Stimulated activated CD8-positive, alpha-beta memory T cell treated with anti-CD3 and anti-CD28 coated beads, Interleukin-4, amount 100 ng/mL, for 48 hours (primary cell): ENCODE measurements at regions not wholly inside any gene's neighbourhood (a gene's known extent, or its start where the extent isn't known, plus 50 kb on each side); places are given as distances from the start of the nearest gene placed in this dataset.
"Not testable (repeated sequence)": the region's sequence is repeated elsewhere in the genome, so short reads cannot be mapped to it uniquely, and the experiment has no call there.

Source experiments
- DNase-seq: peaks from one replicate; pipeline ENCODE4 v3.0.0-alpha.2; 2020

DNA sequence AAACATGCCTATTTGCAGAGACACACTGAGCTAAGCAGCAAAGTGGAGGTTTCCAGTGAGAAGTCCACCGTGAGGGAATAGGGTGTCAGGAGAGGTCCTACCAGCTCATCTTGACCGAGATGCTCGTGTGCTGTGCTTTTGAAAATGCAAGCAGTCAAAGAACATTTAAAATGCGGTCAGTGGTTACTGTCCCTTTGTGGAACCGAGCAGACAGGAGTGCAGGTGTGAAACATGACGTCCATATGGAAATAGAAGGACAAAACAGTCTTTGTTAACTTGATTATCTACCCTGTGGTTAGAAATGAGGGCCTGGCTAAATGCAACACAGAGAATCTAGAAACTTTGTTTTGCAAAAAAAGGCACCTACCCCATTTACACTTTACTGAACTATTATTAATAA lies 473.3 kb downstream of the SPATA31A6 start:
- not testable (repeated sequence) for DNase-seq

DNA sequence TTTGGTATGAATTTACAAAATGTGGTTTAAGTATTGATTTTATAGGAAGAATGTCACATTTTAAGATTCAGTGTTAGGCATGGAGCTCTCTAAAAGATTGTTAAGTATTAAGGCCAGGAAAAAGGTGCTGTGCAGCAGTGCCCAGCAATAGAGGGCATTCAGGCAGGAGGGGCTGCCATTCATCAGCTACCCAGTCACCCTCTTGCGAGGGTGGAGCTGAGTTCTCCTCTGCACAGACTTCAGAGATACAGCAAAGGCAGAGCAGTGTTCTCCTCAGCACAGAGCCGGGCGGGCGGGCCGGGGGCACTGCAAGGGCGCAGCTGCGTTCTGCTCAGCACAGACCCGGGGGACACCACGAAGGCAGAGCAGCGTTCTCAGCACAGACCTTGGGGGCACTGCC lies 474.0 kb downstream of the SPATA31A6 start:
- DNase-seq, result not testable (repeated sequence)

DNA sequence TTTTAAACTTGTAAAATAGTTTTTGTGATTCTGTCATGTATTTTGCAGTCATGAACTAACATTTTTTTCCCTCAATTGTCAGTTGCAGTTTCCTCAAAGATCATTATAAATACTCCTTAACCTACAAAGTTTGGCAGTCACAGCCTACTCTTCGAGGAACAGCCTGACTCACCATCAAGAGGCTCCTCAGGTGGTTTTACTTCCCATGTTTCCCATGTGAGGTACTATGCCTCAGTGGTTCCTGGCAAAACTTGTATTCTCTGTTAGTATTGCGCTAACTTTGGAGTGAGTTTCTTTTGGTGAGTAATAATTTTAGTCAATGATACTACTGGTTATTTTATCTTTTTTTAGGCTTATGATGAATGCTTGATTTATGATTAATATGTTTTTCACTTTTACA lies 513.7 kb downstream of the SPATA31A6 start:
- DNase-seq, result not testable (repeated sequence)

DNA sequence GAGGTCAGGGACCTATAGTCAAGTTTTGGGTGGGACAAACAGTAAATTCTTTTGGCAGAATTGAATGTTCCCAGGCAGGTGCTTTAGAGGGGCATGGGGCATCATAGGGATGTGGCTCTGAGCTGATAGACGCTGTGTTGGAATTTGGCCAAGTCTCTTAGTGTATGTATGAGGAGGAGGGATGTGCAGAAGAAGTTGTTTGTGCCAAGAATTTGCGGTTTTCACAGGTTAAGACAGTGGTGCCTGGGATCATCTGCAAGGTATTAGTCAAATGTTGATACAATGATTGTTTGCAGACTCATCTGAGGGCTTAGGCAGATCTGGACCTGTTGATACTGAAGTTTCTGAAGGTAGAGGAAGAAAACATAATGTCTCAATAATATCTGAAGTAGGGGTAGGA lies 519.4 kb downstream of the SPATA31A6 start:
- not testable (repeated sequence) for DNase-seq

DNA sequence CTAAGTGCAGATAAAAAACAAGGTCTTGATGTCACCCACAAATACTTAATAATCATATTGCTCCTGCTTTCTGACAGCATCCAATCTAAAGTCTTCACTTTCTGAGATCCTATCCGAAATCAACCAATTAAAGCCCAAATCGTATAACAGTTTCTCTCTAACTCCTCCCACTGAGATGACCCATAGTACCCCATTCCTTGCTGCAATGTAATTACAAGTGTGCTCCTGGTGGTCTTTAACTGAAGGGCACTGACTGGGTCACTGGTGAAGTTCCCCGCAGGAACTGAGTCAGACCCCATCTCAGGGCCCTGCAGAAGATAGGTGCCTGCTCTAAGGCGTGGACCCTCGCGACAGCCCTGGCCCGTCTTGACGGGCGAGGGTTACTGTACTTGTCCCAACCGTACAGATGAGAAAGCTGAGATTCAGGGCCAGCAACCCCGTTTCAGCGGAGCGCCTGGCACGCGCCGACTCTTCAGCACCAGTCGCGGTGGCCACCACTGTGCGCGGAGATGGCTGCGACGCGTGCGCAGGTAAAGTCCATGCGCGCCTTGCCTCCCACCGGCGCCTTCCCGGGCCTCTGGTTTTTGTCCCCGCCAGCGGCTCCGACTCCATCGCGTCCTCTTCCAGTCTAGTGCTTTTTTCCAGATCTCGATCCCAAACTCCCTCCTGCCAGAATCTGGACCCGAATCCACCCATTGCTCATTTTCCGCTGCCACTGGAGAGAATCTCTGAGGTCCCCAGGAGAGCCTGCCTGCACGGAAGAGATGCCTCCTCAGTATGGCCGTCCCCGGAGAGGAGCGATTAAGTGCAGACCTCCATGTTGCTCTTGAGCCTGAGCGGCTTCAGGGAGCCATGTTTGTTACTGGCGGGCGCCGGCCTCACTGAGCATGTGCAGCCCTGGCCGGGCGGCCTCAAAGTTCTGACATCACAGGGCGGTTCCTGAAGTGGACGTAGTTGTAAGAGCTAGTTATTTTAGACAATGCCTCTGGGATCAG lies 541.7 kb downstream of the SPATA31A6 start:
- DNase-seq, result not testable (repeated sequence)

DNA sequence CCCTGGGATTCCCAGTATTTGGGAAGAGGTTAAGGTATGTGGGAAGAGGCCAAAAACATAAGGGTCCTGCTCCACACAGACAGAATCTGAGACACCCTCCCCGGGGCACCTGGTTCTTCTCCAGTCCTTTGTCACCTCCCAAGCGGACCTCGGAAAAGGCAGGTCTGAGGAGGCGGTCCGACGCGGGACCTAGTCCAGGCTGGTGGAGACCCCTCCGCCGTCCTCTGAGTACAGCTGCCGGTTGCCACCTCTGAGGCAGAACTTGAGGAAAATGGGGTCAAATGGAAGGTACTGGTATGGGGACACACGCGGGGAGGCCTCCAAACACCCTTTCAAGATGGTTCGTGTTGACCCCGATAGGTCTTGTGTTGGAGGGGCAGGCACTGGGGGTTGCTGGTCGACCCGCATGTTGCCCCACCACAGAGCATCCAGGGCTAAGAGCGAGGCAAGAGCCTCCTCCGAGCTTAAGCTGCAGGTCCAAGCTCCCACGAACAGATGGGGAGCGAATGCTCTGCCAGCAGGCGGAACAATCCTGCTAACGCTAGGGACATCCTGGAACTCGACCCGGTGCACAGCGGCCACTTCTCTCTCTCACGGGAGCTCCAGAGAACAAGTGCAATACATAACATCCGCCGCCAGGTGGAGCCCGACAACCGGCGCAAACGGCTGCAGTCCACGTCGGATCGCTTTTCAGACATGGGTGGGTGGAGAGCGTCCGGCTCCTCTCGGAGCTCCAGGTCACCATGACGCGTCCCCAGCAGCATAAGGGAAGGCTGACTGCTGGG lies 559.8 kb downstream of the SPATA31A6 start:
- DNase-seq, result peak; percentile 77

DNA sequence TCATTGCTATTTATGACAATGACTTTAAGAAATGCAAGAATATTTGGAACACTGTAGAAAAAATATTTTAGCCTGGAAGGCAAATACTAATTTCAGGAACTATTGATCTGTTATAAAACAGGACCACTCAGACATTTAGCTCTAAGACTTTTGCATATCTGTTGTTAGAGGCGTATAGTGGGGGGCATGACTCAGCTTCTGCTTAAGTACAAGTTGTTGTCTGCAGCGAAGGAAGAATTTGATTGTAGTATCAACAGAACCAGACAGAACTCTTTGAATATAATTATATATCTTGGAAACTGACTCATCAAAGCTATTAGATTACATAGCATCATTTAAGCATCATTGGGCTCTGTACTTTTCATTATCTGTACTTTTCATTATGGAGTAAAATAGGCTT lies 573.8 kb downstream of the SPATA31A6 start:
- DNase-seq, result not testable (repeated sequence)

DNA sequence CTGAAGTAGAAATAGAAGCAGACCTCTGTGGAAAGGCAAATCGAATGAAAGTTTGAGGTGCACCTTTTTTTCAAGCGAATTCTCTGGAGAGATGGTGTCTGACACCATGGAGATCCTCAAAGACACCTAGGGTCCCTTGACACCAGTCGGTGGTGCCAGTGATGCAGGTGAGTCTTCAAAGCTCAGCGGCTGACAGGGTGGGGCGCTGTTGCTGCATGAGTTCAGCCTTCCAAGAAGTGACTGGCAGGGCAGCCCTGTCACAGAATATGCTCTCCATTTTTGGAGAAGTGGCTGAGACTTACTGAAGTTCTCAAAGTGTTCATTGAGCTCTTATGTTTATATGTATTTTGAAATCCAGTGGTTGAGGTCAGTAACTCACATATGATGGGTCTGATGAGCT lies 575.9 kb downstream of the SPATA31A6 start:
- DNase-seq, result not testable (repeated sequence)

DNA sequence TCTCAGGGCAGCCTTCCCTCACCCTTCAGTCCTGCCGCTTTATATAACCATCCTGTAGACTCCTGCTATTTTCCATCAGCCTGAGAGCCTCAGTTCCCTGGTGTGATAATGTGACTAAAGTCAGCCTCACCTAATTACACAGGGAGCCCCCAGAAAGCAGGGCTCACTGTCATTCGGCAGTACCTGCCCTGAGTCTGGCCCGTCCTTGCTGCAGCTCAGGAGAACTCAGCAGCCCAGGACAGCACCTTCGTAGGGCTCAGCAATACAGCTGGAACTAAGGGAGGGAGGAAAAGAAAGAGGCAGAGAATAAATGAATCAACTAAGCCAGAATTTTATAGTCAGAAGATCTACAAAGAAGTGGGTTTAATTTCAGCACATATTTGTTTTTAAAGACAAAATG lies 598.7 kb downstream of the SPATA31A6 start:
- DNase-seq, result not testable (repeated sequence)

DNA sequence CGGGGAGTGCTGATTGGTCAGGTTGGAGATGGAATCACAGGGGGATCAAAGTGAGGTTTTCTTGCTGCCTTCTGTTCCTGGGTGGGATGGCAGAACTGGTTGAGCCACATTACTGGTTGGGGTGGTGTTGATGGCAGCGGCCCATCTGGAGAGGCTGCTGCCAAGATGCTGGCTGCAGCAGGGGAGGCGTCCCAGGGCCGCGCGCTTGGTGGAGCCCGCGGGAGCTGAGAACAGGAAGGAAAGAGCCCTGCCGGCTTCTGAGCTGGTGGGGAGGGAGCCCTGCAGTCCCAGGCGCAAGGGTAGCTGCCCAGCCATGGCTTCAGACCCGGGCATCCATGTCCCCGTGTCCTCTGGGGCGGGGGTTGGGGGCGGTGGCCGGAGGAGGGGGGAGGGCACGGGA lies 609.3 kb downstream of the SPATA31A6 start:
- DNase-seq, result not testable (repeated sequence)

DNA sequence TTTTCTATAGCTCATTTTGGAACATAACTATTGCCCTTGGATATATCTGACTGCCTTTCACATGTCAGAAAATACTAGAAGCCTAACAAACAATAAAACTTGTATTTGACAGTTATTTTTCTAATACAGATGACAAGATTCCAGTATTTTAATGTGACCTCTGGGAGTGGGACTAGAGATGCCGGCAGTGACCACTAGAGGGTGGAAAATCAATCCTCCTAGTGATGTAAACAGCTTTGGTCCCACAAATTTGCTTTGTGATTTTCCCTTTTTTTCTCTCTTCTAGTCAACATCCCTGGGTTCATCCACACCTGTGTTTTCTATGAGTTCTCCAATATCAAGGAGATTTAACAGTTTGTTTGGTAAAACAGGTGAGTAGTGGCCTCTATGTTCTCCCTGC lies 615.1 kb downstream of the SPATA31A6 start:
- not testable (repeated sequence) for DNase-seq

DNA sequence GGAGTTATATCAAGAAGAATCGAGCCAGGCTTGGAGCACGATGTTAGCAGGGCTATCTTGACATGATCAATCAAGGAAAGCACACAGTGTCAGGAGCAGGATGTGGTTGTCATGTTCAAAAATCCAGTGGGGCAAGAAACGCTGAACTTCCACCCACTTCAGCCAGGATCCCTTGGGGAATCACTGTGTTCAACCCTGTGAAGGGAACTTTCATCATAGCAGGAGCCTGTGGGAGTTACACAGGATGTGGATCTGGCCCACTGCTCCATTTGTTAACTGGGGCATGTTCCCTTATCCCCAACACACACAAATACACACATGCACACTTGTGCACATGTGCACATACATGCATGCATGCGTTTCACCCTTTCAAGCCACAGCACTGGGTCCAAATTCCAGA lies 619.3 kb downstream of the SPATA31A6 start:
- not testable (repeated sequence) for DNase-seq

DNA sequence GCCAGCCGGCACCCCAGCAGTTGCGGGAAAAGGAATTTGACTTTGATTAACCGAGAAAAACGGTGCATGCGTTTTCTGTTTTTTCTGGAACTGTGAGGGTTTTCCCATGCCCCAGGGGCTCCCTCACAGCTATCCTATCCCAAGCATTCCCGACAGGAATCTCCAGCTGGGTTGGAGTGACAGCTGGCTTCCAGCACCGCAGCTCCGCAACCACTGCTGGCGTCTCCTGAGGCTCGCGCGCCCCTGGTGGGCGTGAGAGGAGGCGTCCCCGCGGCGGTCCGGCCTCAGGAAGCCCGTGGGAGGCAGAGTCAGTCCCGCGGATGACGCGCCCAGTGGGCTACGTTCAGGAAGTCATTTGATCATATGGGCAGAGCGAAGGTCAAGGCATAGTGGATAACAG lies 623.2 kb downstream of the SPATA31A6 start:
- not testable (repeated sequence) for DNase-seq

DNA sequence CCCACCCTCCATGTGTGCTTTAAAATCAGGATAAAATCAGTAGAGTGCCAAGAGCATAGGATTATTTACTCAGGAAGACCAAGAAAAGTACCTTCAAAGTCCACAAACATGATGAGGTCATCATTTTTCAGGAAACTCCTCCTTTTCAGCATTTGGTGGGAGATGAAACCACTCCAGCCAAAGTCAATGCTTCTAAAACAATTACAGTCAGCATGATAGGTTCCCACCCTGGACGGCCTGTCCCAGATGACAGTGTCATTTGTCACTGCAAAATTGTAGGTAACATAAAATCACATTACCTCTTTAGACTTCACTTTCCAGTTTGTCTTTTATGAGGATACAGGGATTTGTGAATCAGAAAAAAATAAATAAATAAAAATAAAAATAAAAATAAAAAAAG lies 638.0 kb downstream of the SPATA31A6 start:
- DNase-seq, result not testable (repeated sequence)

DNA sequence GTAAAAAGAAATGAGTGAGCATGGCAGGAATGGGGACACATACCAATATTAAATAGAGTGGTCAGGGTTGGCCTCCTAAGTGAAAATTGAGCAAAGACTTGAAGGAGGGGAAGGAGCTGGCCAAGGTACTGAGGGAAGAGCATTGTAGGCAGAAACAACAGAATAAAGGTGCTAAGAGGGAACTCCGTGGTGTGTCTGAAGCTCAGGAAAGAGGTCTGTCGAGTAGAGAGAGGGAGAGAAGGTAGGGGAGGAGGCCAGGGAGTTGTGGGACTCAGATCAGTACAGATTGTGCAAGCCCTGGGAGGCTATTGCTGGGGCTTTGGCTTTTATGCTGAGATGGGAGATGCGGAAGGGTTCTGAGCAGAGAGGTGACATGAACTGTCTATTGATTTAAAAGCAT lies 664.7 kb downstream of the SPATA31A6 start:
- DNase-seq, result not testable (repeated sequence)

DNA sequence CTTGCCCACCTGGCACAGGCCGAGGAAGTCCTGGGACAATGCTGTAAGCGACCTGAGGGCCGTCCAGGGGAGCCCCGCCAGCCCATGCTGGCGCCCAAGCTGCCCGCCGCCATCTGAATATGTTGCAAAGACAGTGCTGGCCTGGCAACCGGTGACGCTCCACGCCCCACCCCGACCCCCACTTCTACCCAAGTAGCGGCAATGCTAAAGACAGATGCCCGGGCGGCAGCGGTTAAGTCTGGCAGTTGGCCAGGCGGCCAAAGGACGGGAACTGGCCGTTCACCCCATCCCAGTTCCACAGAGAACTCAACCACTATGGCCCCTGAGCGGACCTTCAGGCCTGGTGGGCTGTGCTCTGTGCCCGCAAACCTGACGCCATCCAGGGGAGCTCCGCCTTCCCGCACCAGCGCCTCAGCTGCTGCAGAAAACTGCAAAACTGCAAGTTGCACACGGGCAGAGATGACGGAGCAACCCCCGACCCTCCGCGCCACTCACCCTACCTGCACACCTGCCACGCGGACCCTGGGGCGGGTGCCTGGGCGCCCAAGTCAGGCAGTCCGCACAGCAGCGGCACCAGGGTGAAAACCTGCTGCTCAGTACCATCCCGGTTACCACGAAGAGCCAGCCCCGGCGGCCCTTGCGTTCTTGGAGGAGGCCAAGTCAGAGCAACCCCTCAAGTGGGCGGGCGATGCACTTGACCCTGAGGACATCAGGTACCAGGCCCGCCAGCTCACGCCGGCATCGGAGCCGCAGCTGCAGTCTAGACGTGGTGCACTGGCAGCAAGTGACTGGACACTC lies 667.6 kb downstream of the SPATA31A6 start:
- not testable (repeated sequence) for DNase-seq

DNA sequence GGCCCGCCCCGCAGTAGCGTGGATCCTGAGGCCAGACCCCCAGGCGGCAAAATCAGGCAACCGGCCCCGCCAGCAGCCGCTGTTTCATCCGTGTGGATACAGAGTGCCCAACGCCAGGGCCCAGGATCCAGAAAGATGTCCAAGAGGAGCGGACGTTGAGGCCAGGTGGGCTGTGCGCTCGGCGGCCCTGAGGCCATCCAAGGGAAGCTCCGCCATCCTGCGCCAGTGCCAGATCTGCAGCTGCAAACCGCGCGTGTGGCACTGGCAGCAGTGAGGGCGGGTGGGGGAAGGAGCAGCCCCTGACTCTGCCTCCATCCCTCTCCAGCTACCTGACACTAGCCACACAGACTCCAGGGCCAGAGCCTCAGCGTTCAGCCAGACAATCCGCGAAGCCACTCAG lies 668.2 kb downstream of the SPATA31A6 start:
- DNase-seq, result not testable (repeated sequence)

DNA sequence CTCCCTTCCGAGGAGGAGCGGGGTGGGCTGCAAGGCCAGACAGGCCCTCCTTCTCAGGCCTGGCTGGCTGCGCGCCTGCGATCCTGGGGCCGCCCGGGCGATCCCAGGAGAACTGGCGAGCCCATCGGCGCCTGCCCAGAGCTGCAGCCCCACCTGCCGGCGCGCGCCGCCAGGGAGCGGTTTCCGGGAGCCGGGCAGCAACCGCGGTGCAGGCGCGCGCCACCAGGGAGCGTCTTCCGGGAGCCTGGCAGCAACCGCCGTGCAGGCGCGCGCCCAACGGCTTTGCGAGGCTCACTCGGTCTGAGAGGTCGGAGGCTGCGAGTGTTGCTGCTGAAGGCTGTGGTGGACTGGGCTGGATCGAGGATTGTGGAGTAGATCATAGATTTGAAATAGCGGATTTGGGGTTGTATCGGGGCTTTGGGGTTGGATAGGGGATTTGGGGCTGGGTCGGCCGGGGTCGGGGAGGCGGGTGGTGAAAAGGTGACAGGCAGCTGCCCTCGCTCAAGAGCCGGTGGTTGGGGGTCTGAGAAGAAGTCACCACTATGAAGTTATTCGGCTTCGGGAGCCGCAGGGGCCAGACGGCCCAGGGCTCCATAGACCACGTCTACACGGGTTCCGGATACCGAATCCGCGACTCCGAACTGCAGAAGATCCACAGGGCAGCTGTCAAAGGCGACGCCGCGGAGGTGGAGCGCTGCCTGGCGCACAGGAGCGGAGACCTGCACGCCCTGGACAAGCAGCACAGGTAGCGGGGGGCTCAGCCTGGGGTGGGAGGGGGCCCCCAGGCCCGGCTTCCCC lies 668.9 kb downstream of the SPATA31A6 start:
- DNase-seq, result not testable (repeated sequence)

DNA sequence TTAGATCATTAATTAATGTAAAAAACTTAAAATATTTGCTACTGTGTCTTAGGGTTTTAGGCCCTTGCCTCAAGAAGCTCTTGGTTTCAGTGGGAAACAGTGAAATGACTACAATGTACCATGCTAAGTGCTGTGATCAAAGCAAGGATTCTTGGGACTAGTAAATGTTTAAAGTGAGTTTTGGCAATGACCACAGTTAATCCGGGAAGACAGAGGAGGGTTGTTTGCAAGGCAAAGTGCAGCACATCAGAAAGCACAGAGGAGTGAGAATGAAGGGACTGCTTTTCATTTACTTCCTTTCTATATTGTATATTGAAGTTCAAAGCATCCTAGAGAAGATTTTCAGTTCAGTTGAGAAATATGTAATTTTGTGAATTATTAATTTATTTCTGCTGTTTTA lies 676.7 kb downstream of the SPATA31A6 start:
- not testable (repeated sequence) for DNase-seq

DNA sequence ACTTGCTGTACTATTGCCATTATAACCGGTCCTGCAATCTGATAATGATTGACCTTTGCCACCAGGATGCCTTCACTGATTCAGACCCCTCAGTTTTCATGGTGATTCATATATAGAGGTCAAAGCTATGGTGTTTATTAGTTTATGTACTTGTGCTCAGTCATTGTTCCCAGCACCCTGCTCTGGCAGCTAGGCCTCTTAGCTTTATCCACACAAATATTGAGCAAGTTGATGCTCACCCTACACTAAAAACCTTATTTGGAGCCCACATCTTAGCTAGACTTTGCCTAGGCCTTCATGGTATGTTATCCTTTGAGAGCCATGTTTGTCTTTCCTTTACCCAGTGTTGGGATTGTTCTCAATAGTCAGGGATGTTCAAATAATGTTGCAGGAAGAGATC lies 679.0 kb downstream of the SPATA31A6 start:
- DNase-seq, result not testable (repeated sequence)
